ENCODE measurements at regions not wholly inside any gene's neighbourhood (a gene's known extent, or its start where the extent isn't known, plus 50 kb on each side); places are given as distances from the start of the nearest gene placed in this dataset.

GRCh38 chr5:120043431-120043830, 414.1 kb downstream of the FAM170A start:
- TF ChIP-seq POLR2AphosphoS5 (IDR thresholded peaks at IDR 0.05) = no peak
- TF ChIP-seq, protein P1, sequence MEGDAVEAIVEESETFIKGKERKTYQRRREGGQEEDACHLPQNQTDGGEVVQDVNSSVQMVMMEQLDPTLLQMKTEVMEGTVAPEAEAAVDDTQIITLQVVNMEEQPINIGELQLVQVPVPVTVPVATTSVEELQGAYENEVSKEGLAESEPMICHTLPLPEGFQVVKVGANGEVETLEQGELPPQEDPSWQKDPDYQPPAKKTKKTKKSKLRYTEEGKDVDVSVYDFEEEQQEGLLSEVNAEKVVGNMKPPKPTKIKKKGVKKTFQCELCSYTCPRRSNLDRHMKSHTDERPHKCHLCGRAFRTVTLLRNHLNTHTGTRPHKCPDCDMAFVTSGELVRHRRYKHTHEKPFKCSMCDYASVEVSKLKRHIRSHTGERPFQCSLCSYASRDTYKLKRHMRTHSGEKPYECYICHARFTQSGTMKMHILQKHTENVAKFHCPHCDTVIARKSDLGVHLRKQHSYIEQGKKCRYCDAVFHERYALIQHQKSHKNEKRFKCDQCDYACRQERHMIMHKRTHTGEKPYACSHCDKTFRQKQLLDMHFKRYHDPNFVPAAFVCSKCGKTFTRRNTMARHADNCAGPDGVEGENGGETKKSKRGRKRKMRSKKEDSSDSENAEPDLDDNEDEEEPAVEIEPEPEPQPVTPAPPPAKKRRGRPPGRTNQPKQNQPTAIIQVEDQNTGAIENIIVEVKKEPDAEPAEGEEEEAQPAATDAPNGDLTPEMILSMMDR (IDR thresholded peaks at IDR 0.05) = no peak
